Right renal pelvis (tissue), 4 donors: ENCODE measurements at regions not wholly inside any gene's neighbourhood (a gene's known extent, or its start where the extent isn't known, plus 50 kb on each side); places are given as distances from the start of the nearest gene placed in this dataset.

Experiments used
- DNase-seq, 4 donors: peaks; one replicate each; pipeline ENCODE4 v3.0.0-alpha.2; 2013; ENCODE audit warnings: low read depth in 4 of 4, low spot score in 3 of 4, missing footprints in 1 of 4

- no peak for DNase-seq
Measured at GRCh38 chr10:56745490-56745889, 384.4 kb upstream of the ZWINT start.

DNA sequence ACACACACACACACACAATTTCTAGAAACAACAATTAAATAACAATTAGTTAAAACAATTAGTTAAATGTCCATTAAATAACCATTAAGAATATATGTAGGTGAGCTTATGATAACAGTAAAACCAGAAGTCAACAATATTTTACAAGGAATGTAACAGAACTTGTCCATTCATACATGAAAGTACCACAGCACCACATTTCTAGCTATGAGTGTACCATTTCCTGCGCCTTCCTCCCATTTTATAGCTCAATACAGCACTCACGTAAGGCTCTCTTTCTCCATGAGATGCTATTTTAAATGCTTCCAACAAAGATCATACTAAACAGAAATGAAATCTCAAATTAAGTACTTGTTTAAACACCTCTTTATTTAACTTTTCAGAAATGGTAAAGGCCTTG lies 367.3 kb upstream of the ZWINT start:
- no peak for DNase-seq

DNA sequence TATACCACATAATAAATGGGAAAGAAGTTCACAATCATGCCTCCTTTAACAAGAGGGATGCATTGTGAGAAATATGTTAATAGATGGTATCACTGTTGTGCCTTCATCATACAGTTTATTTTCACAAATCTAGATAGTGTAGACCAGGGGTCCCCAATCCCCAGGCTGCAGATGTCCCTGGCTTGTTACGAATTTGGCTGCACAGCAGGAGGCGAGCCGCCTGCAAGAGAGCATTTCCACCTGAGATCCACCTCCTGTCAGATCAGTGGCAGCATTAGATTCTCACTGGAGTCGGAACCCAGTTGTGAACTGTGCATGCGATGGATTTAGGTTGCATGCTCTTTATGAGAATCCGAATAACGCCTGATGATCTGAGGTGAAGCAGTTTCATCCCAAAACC lies 361.9 kb upstream of the ZWINT start:
- DNase-seq, result no peak

GRCh38 chr10:56715262-56715661 lies 354.2 kb upstream of the ZWINT start:
- DNase-seq, result no peak

DNA sequence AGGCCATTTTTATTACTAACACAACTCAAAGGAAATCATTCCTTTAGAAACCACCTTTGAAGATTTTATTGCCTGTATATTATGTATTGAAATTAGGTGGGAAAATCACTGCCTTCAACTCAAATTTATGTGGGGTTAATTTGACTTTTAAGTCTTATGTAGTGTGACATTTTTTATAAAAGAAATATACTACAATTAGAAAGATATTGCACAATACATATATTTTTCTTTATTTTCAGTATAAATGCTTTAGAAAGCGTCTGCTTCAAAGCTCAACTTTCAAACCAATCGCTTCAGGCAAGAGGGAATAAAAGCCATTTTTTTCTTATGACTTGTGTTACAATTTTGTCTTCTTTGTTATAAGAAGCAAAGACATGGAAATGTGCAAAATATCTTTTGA lies 337.4 kb upstream of the ZWINT start:
- no peak for DNase-seq

GRCh38 chr10:56679578-56679977 lies 318.5 kb upstream of the ZWINT start:
- no peak for DNase-seq

- DNase-seq, result no peak
Measured at GRCh38 chr10:56662765-56663447, 301.8 kb upstream of the ZWINT start.

DNA sequence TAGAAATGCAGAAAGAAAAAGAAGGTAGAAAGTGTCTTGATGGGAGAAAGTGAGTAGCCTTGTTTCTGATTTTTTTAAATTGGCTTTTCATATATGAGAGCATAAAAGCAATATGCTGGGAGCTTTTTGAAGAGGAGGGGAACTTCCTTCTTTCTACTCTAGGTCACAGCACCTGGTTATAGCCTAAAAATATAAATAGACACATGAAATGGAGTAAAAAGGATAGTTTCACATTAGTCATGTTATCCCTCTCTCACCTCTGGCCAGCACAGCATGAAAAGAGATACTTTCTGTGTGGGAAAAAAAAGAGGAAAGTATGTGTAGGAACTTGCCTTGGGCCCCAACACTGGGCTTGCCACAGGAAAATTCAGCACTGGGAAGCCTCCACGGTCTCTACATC lies 292.2 kb upstream of the ZWINT start:
- no peak for DNase-seq

- DNase-seq, result no peak
Measured at GRCh38 chr10:56646329-56647111, 285.5 kb upstream of the ZWINT start.

- no peak for DNase-seq
Measured at GRCh38 chr10:56633876-56634452, 272.9 kb upstream of the ZWINT start.

DNA sequence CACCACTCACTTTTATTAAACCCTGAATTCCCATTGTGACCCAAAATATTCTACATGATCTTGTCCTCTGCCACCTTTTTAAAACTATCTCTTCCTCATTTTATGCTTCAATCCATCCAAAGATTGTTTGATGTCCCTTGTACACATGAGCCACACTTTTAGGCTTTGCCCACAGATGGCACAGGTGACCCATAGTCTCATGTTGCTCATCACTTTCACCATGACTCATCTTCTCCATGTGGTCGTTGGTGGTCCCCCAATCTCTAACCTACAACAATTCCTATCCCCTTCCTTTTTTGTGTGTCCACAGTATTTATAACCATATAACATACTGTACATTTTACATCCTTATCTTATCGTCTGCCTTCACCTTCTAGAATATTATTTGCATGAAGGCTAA lies 271.5 kb upstream of the ZWINT start:
- no peak for DNase-seq

DNA sequence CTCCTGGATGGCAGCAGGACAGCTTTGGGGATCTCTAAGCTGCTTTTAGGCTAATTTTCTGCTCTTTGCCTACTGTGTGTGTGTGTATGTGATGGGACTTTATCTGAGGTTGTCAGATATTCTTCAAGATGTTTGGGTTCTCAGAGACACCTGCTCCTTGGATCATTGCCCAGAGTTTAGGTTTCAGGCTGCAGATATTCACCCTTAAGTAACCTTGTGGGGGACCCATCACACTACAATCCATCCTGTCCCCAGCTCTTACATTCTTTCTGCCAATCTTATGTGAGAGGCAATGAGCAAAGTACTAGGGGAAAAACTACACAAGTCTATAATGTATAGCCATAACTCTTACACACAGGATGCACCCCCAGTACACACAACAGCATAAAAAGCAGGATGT lies 263.0 kb upstream of the ZWINT start:
- no peak for DNase-seq

DNA sequence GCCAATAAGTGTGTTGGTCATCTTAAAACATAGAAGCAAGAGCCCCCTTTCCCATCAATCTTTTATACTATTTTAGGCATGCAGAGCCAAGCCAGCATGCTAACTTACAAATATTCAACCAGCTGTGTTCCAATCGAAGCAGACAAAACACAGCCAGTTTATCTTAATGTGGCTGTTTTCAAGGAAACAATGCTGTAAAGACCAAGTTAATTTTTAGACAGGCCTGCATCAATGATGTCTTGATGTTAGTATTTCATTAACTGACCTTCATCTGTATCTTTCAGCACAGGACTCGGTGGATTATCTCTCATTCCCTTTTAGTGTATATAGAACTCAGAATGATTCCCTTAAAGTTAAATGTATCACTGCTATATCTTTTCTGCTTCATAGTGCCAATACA lies 262.0 kb upstream of the ZWINT start:
- no peak for DNase-seq

GRCh38 chr10:56622335-56622973 lies 261.4 kb upstream of the ZWINT start:
- no peak for DNase-seq

- no peak for DNase-seq
Measured at GRCh38 chr10:56606202-56606601, 245.1 kb upstream of the ZWINT start.

DNA sequence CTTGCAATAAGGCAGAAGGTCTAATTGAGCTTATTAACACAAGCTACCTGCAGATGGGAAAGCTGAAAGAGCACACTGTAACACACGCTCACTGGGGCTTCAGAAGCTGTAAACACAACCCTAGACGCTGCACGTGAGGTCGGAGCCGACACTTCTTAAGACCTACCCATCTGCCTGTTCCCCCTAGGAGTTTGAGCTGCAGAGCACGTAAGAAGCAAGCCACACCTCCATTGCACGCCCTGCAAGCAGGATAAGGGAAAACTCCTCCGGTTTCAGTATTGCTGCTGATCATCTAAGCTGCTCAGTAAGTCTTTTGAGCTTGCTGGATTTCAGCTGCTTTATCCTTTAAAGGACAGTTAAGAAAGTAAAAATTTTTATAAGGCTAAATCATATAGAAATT lies 244.0 kb upstream of the ZWINT start:
- no peak for DNase-seq

DNA sequence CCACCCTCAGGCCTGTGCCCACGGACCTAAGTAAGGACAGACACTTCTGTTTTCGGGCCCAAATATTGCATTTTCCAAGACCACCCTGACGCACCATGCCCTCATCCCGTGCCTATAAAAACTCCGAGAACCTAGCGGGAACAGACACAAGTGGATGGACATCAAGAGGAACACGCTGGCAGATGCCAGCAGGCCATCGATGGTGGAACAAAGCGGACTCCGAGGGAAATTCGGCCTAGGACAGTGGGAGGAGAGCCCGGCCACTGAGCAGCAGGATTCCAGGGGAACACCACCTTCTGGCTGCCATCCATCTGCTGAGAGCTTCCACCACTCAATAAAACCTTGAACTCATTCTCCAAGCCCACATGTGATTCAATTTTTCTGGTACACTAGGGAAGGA lies 243.6 kb upstream of the ZWINT start:
- DNase-seq, result no peak

DNA sequence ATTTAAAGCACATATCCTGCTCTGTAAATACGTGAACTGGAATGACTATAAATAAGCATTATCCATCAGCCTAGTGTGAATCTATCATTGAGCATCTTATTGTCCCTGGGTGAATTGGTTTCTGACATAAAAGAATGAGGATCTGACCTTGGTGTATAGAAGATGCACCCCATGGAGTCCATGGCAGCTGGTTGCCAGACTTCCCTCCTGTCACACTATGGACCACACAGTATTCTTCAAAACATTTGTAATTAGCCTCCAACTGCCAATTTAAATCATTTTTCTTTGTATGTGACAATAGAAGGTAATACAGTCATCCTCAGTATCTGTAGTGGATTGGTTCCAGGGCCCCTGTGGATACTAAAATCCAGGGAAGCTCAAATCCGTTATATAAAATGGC lies 238.1 kb upstream of the ZWINT start:
- DNase-seq, result no peak

GRCh38 chr10:56596257-56596656 lies 235.2 kb upstream of the ZWINT start:
- no peak for DNase-seq

GRCh38 chr10:56593120-56593519 lies 232.1 kb upstream of the ZWINT start:
- DNase-seq, result no peak

- no peak for DNase-seq
Measured at GRCh38 chr10:56586461-56586891, 225.4 kb upstream of the ZWINT start.
